ENCODE measurements at regions not wholly inside any gene's neighbourhood (a gene's known extent, or its start where the extent isn't known, plus 50 kb on each side); places are given as distances from the start of the nearest gene placed in this dataset.

DNA sequence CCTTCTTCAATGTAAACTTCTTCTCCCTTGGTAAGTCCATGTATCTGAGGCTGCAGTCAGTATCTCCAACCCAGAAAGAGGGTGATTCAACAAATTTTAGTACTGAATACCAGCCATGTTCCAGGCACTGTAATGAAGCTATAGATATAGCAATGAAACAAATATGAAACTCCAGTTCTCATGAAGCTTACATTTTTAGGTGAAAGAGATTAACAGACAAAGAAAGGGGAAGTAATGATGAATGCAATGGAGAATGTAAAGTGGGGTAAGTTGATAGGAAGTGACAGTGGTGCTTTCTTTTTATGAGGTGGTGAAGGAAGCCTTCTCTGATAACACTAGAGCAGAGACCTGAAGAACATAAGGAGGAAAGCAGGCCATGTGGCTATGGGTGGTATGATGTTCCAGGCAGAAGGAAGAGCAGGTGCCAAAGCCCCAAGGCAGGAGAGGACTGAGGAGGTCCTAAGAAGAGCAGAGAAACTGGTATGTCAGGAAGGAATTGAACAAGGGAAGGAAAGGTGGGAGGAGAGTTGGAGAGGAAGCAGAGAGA lies 143.6 kb downstream of the TFAP2B start:
- DNase-seq = no peak
- Mint-ChIP-seq H3K27me3 (no peaks in the 10 kb centered on the region), H3K9me3 (peaks cover 5% of the 10 kb centered on the region), H3K36me3 (ENCODE audit: low read depth) (no peaks in the 10 kb centered on the region), H3K27ac (no peak overlapping the region), H3K4me3 (no peak overlapping the region), H3K4me1 (ENCODE audit: low read depth) (no peaks in the 10 kb centered on the region)
- intact Hi-C loops (cut with DNase I, micrococcal nuclease) = no loop called here
- H3K27me3 ChIP-seq (ENCODE audit: control insufficient read depth in 1 of 2, insufficient read depth in 2 of 2, low read length in 2 of 2) = no peaks in the 10 kb centered on the region
- no peak overlapping the region for H3K4me3 ChIP-seq (ENCODE audit: low read length)
- H3K4me1 ChIP-seq (ENCODE audit: insufficient read depth, low read length) = no peaks in the 10 kb centered on the region
- no peak for ATAC-seq (ENCODE audit: poor library complexity)
- H3K27ac ChIP-seq (ENCODE audit: low read depth in 1 of 2, low read length in 2 of 2) = no peak overlapping the region
- TF ChIP-seq CTCF (IDR thresholded peaks at IDR 0.05) = no peak
- no peaks in the 10 kb centered on the region for H3K9me3 ChIP-seq (ENCODE audit: control insufficient read depth in 1 of 2, insufficient read depth in 1 of 2, low read length in 2 of 2)
- ChIA-PET CTCF (no interaction called here), POLR2A (no interaction called here)
- no peaks in the 10 kb centered on the region for H3K36me3 ChIP-seq (ENCODE audit: insufficient read depth, low read length)

GRCh38 chr6:50963952-50964351 lies 145.3 kb downstream of the TFAP2B start:
- TF ChIP-seq CTCF (IDR thresholded peaks at IDR 0.05) = no peak
- CTCF ChIA-PET = no interaction called here
- H3K27ac ChIP-seq (ENCODE audit: low read depth in 1 of 2, low read length in 2 of 2) = no peak overlapping the region
- H3K27me3 ChIP-seq (ENCODE audit: control insufficient read depth in 1 of 2, insufficient read depth in 2 of 2, low read length in 2 of 2) = no peaks in the 10 kb centered on the region
- Mint-ChIP-seq H3K36me3 (ENCODE audit: low read depth) (no peaks in the 10 kb centered on the region), H3K4me3 (no peak overlapping the region), H3K27ac (no peak overlapping the region), H3K9me3 (peaks cover 10% of the 10 kb centered on the region), H3K4me1 (ENCODE audit: low read depth) (no peaks in the 10 kb centered on the region), H3K27me3 (no peaks in the 10 kb centered on the region)
- DNase-seq (no peak), ATAC-seq (ENCODE audit: poor library complexity) (no peak)
- H3K4me3 ChIP-seq (ENCODE audit: low read length) = no peak overlapping the region
- H3K36me3 ChIP-seq (ENCODE audit: insufficient read depth, low read length) = no peaks in the 10 kb centered on the region
- no peaks in the 10 kb centered on the region for H3K4me1 ChIP-seq (ENCODE audit: insufficient read depth, low read length)
- POLR2A ChIA-PET = no interaction called here
- H3K9me3 ChIP-seq (ENCODE audit: control insufficient read depth in 1 of 2, insufficient read depth in 1 of 2, low read length in 2 of 2) = no peaks in the 10 kb centered on the region
- intact Hi-C loops (cut with DNase I, micrococcal nuclease) = no loop called here

DNA sequence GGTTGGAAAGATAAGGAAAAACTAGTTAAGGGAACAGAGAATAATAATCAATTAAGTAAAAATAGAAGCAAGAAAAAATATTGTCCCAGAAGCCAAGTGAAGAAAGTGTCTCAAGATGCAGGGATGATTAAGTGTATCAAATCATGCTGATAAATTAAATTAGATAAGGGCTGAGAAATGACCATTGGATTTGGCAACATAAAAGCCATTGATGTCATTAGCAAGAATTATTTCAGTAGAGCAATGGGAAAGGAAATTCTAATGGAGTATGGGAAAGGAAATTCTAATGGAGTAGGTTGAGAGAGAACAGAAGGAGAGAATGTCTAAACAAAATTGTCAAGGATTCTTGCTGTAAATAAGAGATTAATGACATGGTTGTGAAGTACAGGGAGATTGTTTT lies 146.8 kb downstream of the TFAP2B start:
- Mint-ChIP-seq H3K27ac (no peak overlapping the region), H3K36me3 (ENCODE audit: low read depth) (no peaks in the 10 kb centered on the region), H3K27me3 (no peaks in the 10 kb centered on the region), H3K4me3 (no peak overlapping the region), H3K4me1 (ENCODE audit: low read depth) (no peaks in the 10 kb centered on the region), H3K9me3 (peaks cover 11% of the 10 kb centered on the region)
- ATAC-seq (ENCODE audit: poor library complexity) (no peak), DNase-seq (no peak)
- Histone ChIP-seq H3K4me1 (ENCODE audit: insufficient read depth, low read length) (no peaks in the 10 kb centered on the region), H3K4me3 (ENCODE audit: low read length) (no peak overlapping the region), H3K36me3 (ENCODE audit: insufficient read depth, low read length) (no peaks in the 10 kb centered on the region), H3K9me3 (ENCODE audit: control insufficient read depth in 1 of 2, insufficient read depth in 1 of 2, low read length in 2 of 2) (no peaks in the 10 kb centered on the region), H3K27me3 (ENCODE audit: control insufficient read depth in 1 of 2, insufficient read depth in 2 of 2, low read length in 2 of 2) (no peaks in the 10 kb centered on the region), H3K27ac (ENCODE audit: low read depth in 1 of 2, low read length in 2 of 2) (no peak overlapping the region)
- POLR2A ChIA-PET = no interaction called here
- TF ChIP-seq CTCF (IDR thresholded peaks at IDR 0.05) = no peak
- intact Hi-C loops (cut with DNase I, micrococcal nuclease) = no loop called here
- CTCF ChIA-PET = no interaction called here

Data from CD4-positive, alpha-beta T cell (primary cell).